RWPE2 (cell line): ENCODE measurements at regions not wholly inside any gene's neighbourhood (a gene's known extent, or its start where the extent isn't known, plus 50 kb on each side); places are given as distances from the start of the nearest gene placed in this dataset.
A peak's percentile ranks its signal among the peaks of the same experiment; 100 is the strongest.

Source experiments
- ATAC-seq: fragments of 200-7000 bp; cut with Tn5 transposase; 3 replicates; pipeline ENCODE4 v1.9.1; 2021; ENCODE audit warnings: low read depth
- DNase-seq: peaks from one replicate; pipeline ENCODE4 v3.0.0-alpha.2; 2020; ENCODE audit warnings: low spot score
- H3K27ac ChIP-seq: fragments of 450-650 bp; 2 replicates; pipeline ENCODE4 v1.5.1; 2017; ENCODE audit warnings: mild to moderate bottlenecking; ENCODE audit not compliant: poor library complexity, severe bottlenecking
- H3K27me3 ChIP-seq: fragments of 250-450 bp; sonication (Bioruptor Pico); 2 replicates; pipeline ENCODE4 v1.5.1; 2021; ENCODE audit warnings: mild to moderate bottlenecking, moderate library complexity; ENCODE audit not compliant: insufficient read depth, poor library complexity, severe bottlenecking
- H3K36me3 ChIP-seq: fragments of 250-450 bp; sonication (Bioruptor Pico); 2 replicates; pipeline ENCODE4 v1.5.1; 2020; ENCODE audit warnings: low read depth, mild to moderate bottlenecking, moderate library complexity
- H3K4me1 ChIP-seq: fragments of 250-450 bp; sonication (Bioruptor Pico); 2 replicates; pipeline ENCODE4 v1.5.1; 2021; ENCODE audit warnings: mild to moderate bottlenecking, moderate library complexity; ENCODE audit not compliant: insufficient read depth, poor library complexity, severe bottlenecking
- H3K4me3 ChIP-seq: fragments of 250-450 bp; sonication (Bioruptor Pico); 2 replicates; pipeline ENCODE4 v1.5.1; 2021; ENCODE audit warnings: mild to moderate bottlenecking, moderate library complexity; ENCODE audit not compliant: severe bottlenecking
- H3K9me3 ChIP-seq: fragments of 250-450 bp; sonication (Bioruptor Pico); 2 replicates; pipeline ENCODE4 v1.5.1; 2021; ENCODE audit warnings: mild to moderate bottlenecking, moderate library complexity; ENCODE audit not compliant: severe bottlenecking
- CTCF ChIP-seq: fragments of 450-650 bp; IDR thresholded peaks from one replicate; pipeline ENCODE4 v1.5.1; 2017; ENCODE audit warnings: mild to moderate bottlenecking, moderate library complexity; ENCODE audit not compliant: poor library complexity, severe bottlenecking

GRCh38 chr5:54630738-54631359, 113.3 kb downstream of the SNX18 start:
- Histone ChIP-seq H3K27me3 (no peaks in the 10 kb centered on the region), H3K4me3 (no peak overlapping the region), H3K27ac (no peak overlapping the region), H3K36me3 (no peaks in the 10 kb centered on the region), H3K9me3 (no peaks in the 10 kb centered on the region), H3K4me1 (peaks cover 17% of the 10 kb centered on the region)
- TF ChIP-seq CTCF, result no peak
- ATAC-seq, result no peak
- DNase-seq, result no peak

DNA sequence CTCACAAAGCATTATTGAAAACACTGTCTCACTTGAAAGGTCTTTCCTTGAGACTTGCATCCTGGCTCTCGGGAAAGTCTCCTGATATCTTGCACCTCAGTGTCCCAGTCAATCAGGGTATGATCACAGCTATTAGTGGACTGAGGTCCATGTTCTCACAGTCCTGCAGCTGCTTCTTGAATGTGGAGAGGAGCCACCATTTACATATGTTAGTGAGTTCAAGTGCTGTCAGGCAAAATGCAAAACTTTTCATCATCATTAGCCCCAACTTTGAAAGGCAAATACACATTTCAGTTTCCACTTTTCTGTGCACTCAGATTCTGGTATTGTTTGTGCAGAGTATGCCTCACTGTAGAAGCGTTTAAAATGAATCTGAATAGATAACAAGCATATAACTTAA, 111.6 kb downstream of the SNX18 start:
- TF ChIP-seq CTCF, result no peak
- Histone ChIP-seq H3K27ac (no peak overlapping the region), H3K4me1 (peaks cover 10% of the 10 kb centered on the region), H3K36me3 (no peaks in the 10 kb centered on the region), H3K4me3 (no peak overlapping the region), H3K27me3 (no peaks in the 10 kb centered on the region), H3K9me3 (no peaks in the 10 kb centered on the region)
- ATAC-seq (no peak), DNase-seq (no peak)

- no peak for DNase-seq
- no peak for TF ChIP-seq CTCF
- no peaks in the 10 kb centered on the region for H3K27me3 ChIP-seq
- H3K36me3 ChIP-seq, result no peaks in the 10 kb centered on the region
- no peak overlapping the region for H3K27ac ChIP-seq
- no peaks in the 10 kb centered on the region for H3K9me3 ChIP-seq
- H3K4me1 ChIP-seq, result peaks cover 5% of the 10 kb centered on the region
- no peak overlapping the region for H3K4me3 ChIP-seq
- no peak for ATAC-seq
These were observed 110.5 kb downstream of the SNX18 start for GRCh38 chr5:54628050-54628449.

DNA sequence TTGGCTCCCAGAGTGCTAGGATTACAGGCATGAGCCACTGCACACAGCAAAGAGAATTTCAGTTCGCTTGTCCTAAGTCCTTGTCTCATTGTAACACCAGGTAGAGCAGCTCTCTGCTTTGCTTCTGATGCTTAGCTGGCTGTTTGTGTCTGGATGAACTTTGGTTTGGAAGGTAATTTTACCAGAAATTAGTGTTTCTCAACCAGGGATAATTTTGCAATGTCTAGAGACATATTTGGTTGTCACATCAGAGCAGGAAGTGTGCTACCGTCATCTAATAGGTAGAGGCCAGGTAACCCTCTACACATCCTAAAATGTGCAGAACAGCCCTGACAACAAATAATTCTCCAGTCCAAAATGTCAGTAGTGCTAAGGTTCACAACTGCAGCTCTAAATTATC, 108.8 kb downstream of the SNX18 start:
- H3K27ac ChIP-seq, result no peak overlapping the region
- no peaks in the 10 kb centered on the region for H3K36me3 ChIP-seq
- peaks cover 5% of the 10 kb centered on the region for H3K4me1 ChIP-seq
- H3K4me3 ChIP-seq, result no peak overlapping the region
- no peaks in the 10 kb centered on the region for H3K9me3 ChIP-seq
- ATAC-seq, result no peak
- H3K27me3 ChIP-seq, result no peaks in the 10 kb centered on the region
- no peak for DNase-seq
- no peak for TF ChIP-seq CTCF

GRCh38 chr5:54624805-54625568, 107.4 kb downstream of the SNX18 start:
- ATAC-seq (peak; percentile 36; the same call in 1 of the 3 replicates), DNase-seq (no peak)
- H3K4me3 ChIP-seq, result no peak overlapping the region
- no peaks in the 10 kb centered on the region for H3K9me3 ChIP-seq
- no peaks in the 10 kb centered on the region for H3K27me3 ChIP-seq
- peaks cover 11% of the 10 kb centered on the region for H3K4me1 ChIP-seq
- no peak for TF ChIP-seq CTCF
- no peak overlapping the region for H3K27ac ChIP-seq
- no peaks in the 10 kb centered on the region for H3K36me3 ChIP-seq
